GM18505 (cell line): ENCODE measurements at regions not wholly inside any gene's neighbourhood (a gene's known extent, or its start where the extent isn't known, plus 50 kb on each side); places are given as distances from the start of the nearest gene placed in this dataset.

Experiments used
- ATAC-seq: cut with Tn5 transposase; IDR thresholded peaks from one replicate; pipeline ENCODE4 v1.9.1; 2021; ENCODE audit not compliant: unreplicated experiment
- POLR2A ChIP-seq: IDR thresholded peaks from 4 replicates; pipeline ENCODE4 v1.6.1; 2011; ENCODE audit warnings: borderline replicate concordance; ENCODE audit not compliant: insufficient read depth, insufficient read length; ENCODE audit errors: extremely low read depth

DNA sequence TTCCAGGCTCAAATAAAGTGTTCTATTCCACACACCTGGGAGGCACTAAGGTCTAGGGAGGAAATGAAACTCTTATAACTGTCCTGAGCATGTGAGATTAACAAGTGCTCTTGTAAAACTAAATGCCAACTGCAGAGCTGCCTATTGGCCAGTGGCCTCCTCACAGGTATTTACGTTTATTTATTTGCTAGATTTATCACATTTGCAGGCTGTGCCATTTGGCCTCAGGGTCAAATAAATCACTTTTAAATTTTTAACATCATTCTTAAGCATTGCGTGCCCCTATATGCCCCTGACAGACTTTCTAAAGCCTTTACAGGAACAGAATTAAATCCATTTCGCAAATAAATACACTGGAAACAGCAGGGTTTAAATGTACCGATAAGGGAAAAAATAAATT is 381.8 kb upstream of the NFE2L3 start:
- no peak for TF ChIP-seq POLR2A
- no peak for ATAC-seq

DNA sequence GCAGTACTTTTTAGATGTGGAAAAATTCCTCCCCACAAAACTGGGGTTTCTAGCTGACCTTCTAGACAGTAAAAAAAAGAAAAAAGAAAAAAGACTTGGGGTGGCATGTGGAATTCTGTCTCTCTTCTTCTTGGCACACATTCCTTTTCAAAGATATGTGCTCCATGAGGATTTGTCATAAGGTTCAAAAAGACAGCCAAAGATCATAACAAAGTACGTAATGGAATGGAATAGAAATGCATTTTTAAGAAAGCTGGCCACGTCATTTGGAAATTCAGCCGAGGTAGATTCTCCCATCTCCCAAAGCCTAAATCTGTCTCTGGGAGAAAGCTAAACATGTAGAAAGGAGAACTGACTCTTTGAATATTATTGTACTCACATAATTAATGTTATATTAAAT is 381.3 kb upstream of the NFE2L3 start:
- TF ChIP-seq POLR2A: no peak

DNA sequence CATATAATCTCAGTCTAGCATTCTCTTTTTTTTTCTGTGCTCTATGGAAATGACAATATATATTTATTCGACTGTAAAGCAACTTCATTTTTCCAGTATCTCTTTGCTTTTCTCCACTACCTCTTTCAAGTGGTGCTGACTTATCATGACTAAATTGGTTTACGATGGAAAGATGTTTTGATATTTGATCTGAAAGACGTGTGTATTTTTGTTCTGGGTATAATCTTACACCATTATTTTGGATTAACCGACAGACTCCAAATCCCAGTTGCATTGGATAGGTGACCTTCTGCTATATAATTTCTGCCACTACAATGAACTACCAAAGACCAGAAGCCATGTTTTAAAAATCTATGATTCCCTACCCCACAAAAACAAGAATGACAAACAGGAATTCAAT is 380.5 kb upstream of the NFE2L3 start:
- TF ChIP-seq POLR2A: no peak
- no peak for ATAC-seq

More for the DNA sequence above, 381.3 kb upstream of the NFE2L3 start:
- no peak for ATAC-seq

DNA sequence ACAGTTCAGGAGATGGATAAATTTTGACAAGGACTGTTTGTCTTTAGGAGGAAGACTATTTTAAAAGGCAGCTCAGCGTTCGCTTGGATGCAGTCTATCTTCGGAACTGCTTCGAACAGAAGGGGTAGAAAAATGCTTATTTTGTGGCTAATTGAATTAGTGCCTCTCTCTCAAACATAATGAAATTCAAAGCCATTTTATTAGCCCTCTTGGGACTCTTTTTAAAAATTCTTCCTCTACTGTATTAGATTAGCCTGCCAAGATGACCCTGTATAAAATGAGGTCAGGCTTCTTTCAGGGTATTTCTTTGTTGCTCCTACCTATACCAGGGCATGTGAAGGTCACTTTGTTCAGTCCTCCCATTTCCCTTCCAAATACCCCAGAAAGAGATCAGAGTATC is 379.2 kb upstream of the NFE2L3 start:
- no peak for ATAC-seq
- no peak for TF ChIP-seq POLR2A

- TF ChIP-seq POLR2A: no peak
- ATAC-seq: no peak
These were observed 377.3 kb upstream of the NFE2L3 start for GRCh38 chr7:25774675-25775074.

GRCh38 chr7:25775570-25775969 is 376.4 kb upstream of the NFE2L3 start:
- no peak for ATAC-seq
- no peak for TF ChIP-seq POLR2A

DNA sequence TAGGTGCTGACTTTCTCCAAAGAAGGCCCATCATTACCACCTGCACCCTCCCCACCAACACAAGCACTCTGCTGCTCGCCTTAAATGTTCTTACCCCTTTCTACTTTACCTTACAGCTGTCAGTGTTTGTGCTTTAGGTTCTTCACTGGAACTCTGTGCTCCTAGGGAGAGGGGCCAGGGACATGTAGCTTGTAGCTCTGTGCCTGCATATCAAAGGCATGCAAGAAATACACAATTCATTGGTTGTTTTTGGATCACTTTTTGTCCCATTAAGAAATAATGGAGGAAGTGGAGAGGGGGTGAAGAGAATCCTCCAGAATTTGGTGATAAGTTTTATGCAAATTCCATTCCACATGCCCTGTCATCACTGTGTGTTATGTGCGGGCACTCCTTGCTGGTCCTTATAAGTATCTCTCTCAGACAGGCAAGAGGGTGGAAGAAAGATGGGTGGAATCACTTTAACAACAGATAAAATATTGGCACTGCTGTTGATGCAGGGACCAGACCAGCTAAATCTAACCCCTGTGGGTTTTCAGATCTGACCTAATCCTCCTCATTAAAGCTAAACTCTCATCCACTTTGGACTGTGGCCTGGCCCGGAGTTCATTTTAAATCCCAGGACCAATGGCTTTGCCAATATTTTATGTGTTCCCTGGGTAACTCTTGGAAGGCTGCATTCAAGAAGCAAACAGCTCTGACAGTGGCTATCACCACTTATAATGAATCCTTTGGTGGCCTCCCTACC is 375.8 kb upstream of the NFE2L3 start:
- ATAC-seq: no peak
- no peak for TF ChIP-seq POLR2A

GRCh38 chr7:25776744-25777123 is 375.3 kb upstream of the NFE2L3 start:
- TF ChIP-seq POLR2A: no peak
- no peak for ATAC-seq

- ATAC-seq: no peak
- no peak for TF ChIP-seq POLR2A
These were observed 373.9 kb upstream of the NFE2L3 start for GRCh38 chr7:25777969-25778708.

DNA sequence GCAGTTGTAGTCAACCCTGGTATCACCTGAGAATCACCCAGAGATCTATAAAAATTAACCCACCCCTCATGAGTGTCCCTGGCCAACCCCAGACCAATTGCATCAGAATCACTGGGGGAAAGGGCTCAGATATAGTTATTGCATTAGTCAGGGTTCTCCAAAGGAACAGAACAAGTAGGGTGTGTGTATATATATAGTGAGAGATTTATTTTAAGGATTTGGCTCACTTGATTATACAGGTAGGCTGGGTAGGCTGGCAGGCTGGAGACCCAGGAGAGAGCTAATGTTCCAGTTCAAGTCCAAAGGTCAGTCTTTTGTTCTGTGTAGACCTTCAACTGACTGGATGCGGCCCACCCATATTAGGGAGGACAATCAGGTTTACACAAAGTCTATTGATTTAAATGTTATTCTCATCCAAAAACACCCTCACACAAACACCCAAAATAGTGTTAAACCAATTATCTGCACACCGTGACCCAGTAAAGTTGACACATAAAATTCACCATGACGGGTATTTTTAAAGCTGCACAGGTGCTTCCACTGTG is 372.9 kb upstream of the NFE2L3 start:
- no peak for ATAC-seq
- TF ChIP-seq POLR2A: no peak

DNA sequence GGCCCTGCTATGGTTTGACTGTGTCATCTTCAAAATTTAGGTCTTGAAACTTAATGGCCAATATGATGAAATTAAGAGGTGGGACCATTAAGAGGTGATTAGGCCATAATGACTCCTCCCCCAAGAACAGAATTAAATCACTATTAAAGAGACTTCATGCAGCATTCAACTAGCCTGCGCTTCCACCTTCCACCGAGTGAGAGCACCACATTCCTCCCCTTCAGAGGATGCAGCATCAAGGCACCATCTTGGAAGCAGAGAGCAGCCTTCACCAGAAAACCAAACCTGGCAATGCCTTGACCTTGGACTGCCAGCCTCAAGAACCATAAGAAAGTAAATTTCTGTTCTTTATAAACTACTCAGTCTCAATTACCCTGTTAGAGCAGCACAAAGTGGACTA is 371.1 kb upstream of the NFE2L3 start:
- ATAC-seq: no peak
- TF ChIP-seq POLR2A: no peak

GRCh38 chr7:25781704-25782103 is 370.3 kb upstream of the NFE2L3 start:
- no peak for TF ChIP-seq POLR2A
- ATAC-seq: no peak

DNA sequence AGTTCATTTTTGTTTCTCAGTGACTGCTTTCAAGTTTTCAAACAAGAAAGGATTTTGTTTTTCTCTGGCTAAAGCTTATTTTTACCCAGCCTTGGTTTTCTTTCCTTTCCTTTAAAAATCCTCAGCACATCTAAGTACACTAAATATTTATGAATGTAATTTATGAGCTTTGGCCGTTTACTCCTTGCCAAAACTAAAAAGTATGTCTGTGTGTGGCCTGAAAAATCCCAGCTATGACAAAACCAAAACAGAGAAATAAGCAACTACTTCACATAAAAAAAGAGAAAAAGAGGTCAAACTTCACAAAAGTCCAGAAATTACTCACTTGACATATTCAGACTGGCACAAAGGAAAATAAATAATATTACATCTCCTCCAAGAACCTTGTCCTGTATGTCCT is 365.1 kb upstream of the NFE2L3 start:
- ATAC-seq: no peak
- TF ChIP-seq POLR2A: no peak

DNA sequence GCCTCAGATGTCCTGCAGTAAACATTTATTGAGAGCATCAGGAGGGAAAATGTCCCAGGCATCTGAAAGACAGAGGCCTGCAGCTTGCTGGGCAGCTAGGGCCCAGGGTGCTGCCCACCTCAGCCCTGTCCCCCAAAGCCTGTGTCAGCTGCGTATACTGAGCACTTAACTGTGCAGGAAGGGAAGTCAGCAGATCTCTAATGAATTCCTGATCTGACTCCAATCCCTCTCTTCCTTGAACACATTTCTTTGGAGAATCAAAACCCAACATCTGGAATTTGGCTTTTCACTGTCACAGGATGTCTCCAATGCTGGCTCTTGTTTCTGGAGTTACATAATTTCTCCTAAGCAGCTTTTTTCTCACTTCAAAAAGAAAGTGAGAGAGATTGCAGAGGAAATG is 364.7 kb upstream of the NFE2L3 start:
- ATAC-seq: no peak
- no peak for TF ChIP-seq POLR2A
